ENCODE measurements at regions not wholly inside any gene's neighbourhood (a gene's known extent, or its start where the extent isn't known, plus 50 kb on each side); places are given as distances from the start of the nearest gene placed in this dataset.

- Mint-ChIP-seq H3K9me3 (no peaks in the 10 kb centered on the region), H3K27me3 (ENCODE audit: low read depth) (no peaks in the 10 kb centered on the region), H3K4me1 (ENCODE audit: low read depth) (peaks cover 6% of the 10 kb centered on the region), H3K4me3 (no peak overlapping the region), H3K27ac (no peak overlapping the region), H3K36me3 (ENCODE audit: low read depth) (no peaks in the 10 kb centered on the region)
Observed at GRCh38 chrX:68918202-68918601, 89.4 kb downstream of the EFNB1 start.

DNA sequence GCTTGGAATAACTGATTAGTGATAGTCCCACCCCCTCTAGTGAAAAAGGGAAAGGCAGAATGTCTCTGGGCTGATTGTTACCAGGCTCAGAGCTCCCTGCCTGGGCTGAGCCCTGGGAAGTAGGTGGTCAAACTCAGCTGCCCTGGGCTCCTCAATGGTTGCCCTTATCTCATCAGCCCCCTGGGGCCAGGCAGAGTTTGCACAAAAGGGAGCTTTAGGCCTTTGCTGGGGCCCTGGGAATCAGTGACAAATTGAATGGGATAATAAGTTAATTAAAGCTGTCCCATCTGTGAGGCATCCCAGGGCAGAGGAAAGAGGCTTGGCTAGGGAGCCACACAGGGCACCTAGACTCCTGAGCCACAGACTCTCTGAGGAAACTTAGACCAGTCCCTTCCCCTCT is 89.0 kb downstream of the EFNB1 start:
- Mint-ChIP-seq H3K9me3 (no peaks in the 10 kb centered on the region), H3K27ac (no peak overlapping the region), H3K27me3 (ENCODE audit: low read depth) (no peaks in the 10 kb centered on the region), H3K36me3 (ENCODE audit: low read depth) (no peaks in the 10 kb centered on the region), H3K4me3 (no peak overlapping the region), H3K4me1 (ENCODE audit: low read depth) (peaks cover 6% of the 10 kb centered on the region)

GRCh38 chrX:68916891-68917290 is 88.1 kb downstream of the EFNB1 start:
- Mint-ChIP-seq H3K36me3 (ENCODE audit: low read depth) (no peaks in the 10 kb centered on the region), H3K27me3 (ENCODE audit: low read depth) (peaks cover 3% of the 10 kb centered on the region), H3K27ac (no peak overlapping the region), H3K4me1 (ENCODE audit: low read depth) (peaks cover 6% of the 10 kb centered on the region), H3K9me3 (no peaks in the 10 kb centered on the region), H3K4me3 (no peak overlapping the region)

DNA sequence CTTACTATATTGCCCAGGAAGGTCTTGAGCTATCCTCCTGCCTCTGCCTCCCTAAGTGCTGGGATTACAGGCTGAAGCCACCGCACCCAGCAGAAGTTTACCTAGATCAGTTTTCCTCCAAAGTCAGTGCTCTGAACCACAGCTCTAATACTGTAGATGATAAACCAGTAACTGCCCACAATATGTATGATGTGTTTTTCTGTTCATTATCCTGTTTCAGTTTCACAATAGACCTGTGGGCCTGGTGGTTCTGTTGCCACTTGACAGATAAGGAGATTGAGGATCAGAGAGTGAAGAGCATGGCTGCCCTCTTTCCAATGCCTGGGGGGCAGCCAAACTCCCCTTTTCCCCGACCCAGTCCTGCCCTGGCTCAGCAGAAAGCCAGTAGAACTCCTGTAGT is 87.0 kb downstream of the EFNB1 start:
- H3K27ac Mint-ChIP-seq: no peak overlapping the region
- no peaks in the 10 kb centered on the region for H3K36me3 Mint-ChIP-seq (ENCODE audit: low read depth)
- no peaks in the 10 kb centered on the region for H3K9me3 Mint-ChIP-seq
- H3K4me3 Mint-ChIP-seq: no peak overlapping the region
- peaks cover 3% of the 10 kb centered on the region for H3K27me3 Mint-ChIP-seq (ENCODE audit: low read depth)
- H3K4me1 Mint-ChIP-seq (ENCODE audit: low read depth): peaks cover 6% of the 10 kb centered on the region

DNA sequence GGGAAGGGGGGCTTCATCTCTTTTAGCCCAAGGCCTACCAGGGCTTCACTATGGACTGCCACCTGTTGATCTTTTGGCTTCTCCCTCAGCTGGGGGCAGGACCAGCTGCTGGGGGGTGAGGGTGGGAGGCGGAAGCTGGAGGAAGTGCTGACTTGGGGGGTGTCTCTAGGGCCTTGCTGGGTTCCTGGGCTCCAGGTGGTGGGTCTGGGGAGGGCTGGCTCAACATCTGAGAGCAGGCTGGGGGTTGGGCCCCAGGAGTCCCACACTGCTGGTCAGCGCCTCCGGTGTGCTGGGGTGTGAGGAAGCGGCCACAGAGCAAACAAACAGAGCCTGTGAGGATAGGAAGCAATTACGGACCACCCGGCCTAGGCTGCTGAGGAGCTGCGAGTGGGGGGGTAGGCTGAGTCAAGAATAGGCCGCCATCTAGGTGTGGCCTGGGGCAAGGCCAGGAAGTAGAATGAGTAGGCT is 85.7 kb downstream of the EFNB1 start:
- Mint-ChIP-seq H3K36me3 (ENCODE audit: low read depth) (no peaks in the 10 kb centered on the region), H3K4me3 (no peak overlapping the region), H3K27ac (no peak overlapping the region), H3K4me1 (ENCODE audit: low read depth) (peaks cover 4% of the 10 kb centered on the region), H3K27me3 (ENCODE audit: low read depth) (peaks cover 3% of the 10 kb centered on the region), H3K9me3 (no peaks in the 10 kb centered on the region)

GRCh38 chrX:68913249-68913547 is 84.4 kb downstream of the EFNB1 start:
- H3K9me3 Mint-ChIP-seq: no peaks in the 10 kb centered on the region
- H3K27ac Mint-ChIP-seq: no peak overlapping the region
- peaks cover 4% of the 10 kb centered on the region for H3K4me1 Mint-ChIP-seq (ENCODE audit: low read depth)
- no peaks in the 10 kb centered on the region for H3K36me3 Mint-ChIP-seq (ENCODE audit: low read depth)
- H3K27me3 Mint-ChIP-seq (ENCODE audit: low read depth): peaks cover 3% of the 10 kb centered on the region
- no peak overlapping the region for H3K4me3 Mint-ChIP-seq

DNA sequence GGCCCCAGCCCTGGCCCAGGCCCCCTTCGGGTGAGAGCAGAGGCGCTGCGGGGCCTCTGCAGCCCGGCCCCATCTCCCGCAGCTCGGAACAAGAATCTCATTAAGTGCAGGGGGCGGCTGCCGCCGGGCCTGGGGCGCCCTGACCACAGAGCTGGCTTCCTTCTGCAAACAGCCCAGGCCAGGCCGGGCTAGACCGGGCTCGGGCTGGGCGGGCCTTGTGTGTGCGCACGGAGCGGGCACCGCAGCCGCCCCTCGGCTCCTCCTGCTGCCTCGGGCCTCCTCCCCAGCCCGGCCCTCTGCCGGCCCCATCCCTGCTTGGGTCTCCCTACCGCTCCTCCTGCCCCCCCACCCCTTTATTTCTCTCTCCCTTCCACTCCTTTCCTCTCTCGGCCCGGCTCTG is 83.3 kb downstream of the EFNB1 start:
- Mint-ChIP-seq H3K27ac (no peak overlapping the region), H3K9me3 (no peaks in the 10 kb centered on the region), H3K4me3 (no peak overlapping the region)

DNA sequence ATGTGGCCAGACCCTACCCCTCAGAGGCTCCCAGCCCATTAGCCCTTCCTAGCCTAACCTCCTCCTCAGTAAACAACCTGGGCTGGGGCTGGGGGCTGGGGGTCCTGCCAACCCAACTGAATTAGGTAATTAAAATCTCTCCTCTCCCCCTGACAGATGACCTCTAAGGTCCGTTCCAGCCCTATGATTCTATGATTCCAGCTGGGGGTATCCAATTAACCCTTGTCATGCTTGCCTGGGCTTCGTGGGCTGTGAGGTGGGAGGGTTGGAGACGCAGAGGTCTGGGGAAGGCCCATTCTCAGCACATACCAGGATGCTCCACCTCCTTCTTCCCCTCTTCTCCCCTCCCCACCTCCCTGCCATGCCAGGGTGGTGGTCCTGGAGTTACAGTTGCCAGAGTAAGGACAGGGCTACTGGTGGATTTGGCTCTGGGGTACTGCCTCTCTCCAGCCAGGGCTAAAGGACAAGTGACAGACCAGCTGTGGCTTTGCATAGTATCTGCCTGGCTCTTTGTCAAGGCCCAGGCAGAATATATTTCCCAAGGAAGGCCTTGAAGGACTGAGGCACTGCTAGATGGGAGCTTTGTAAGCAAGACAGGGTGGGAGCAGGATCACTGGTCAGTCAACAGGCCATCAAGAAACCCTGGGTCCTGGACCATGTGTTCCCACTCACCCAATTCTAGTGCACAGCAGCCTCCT is 82.1 kb downstream of the EFNB1 start:
- H3K4me1 Mint-ChIP-seq (ENCODE audit: low read depth): peaks cover 3% of the 10 kb centered on the region
- no peaks in the 10 kb centered on the region for H3K36me3 Mint-ChIP-seq (ENCODE audit: low read depth)
- no peak overlapping the region for H3K27ac Mint-ChIP-seq
- H3K4me3 Mint-ChIP-seq: no peak overlapping the region
- peaks cover 3% of the 10 kb centered on the region for H3K27me3 Mint-ChIP-seq (ENCODE audit: low read depth)
- H3K9me3 Mint-ChIP-seq: no peaks in the 10 kb centered on the region

More for the DNA sequence above, 83.3 kb downstream of the EFNB1 start:
- H3K27me3 Mint-ChIP-seq (ENCODE audit: low read depth): peaks cover 3% of the 10 kb centered on the region
- peaks cover 4% of the 10 kb centered on the region for H3K4me1 Mint-ChIP-seq (ENCODE audit: low read depth)
- no peaks in the 10 kb centered on the region for H3K36me3 Mint-ChIP-seq (ENCODE audit: low read depth)

GRCh38 chrX:68909945-68910344 is 81.1 kb downstream of the EFNB1 start:
- Mint-ChIP-seq H3K27ac (no peak overlapping the region), H3K4me1 (ENCODE audit: low read depth) (no peaks in the 10 kb centered on the region), H3K9me3 (no peaks in the 10 kb centered on the region), H3K27me3 (ENCODE audit: low read depth) (peaks cover 3% of the 10 kb centered on the region), H3K4me3 (no peak overlapping the region), H3K36me3 (ENCODE audit: low read depth) (no peaks in the 10 kb centered on the region)

- H3K36me3 Mint-ChIP-seq (ENCODE audit: low read depth): no peaks in the 10 kb centered on the region
- H3K27ac Mint-ChIP-seq: no peak overlapping the region
- peaks cover 3% of the 10 kb centered on the region for H3K27me3 Mint-ChIP-seq (ENCODE audit: low read depth)
- no peaks in the 10 kb centered on the region for H3K4me1 Mint-ChIP-seq (ENCODE audit: low read depth)
- H3K4me3 Mint-ChIP-seq: no peak overlapping the region
- H3K9me3 Mint-ChIP-seq: no peaks in the 10 kb centered on the region
Observed at GRCh38 chrX:68908071-68908470, 79.2 kb downstream of the EFNB1 start.

GRCh38 chrX:68902706-68903504 is 74.1 kb downstream of the EFNB1 start:
- H3K4me3 Mint-ChIP-seq: no peak overlapping the region
- H3K27ac Mint-ChIP-seq: no peak overlapping the region
- no peaks in the 10 kb centered on the region for H3K9me3 Mint-ChIP-seq
- H3K36me3 Mint-ChIP-seq (ENCODE audit: low read depth): no peaks in the 10 kb centered on the region
- H3K27me3 Mint-ChIP-seq (ENCODE audit: low read depth): no peaks in the 10 kb centered on the region
- no peaks in the 10 kb centered on the region for H3K4me1 Mint-ChIP-seq (ENCODE audit: low read depth)

GRCh38 chrX:68901519-68901918 is 72.7 kb downstream of the EFNB1 start:
- Mint-ChIP-seq H3K9me3 (no peaks in the 10 kb centered on the region), H3K4me1 (ENCODE audit: low read depth) (no peaks in the 10 kb centered on the region), H3K36me3 (ENCODE audit: low read depth) (no peaks in the 10 kb centered on the region), H3K27ac (no peak overlapping the region), H3K4me3 (no peak overlapping the region), H3K27me3 (ENCODE audit: low read depth) (no peaks in the 10 kb centered on the region)

GRCh38 chrX:68898598-68898997 is 69.8 kb downstream of the EFNB1 start:
- no peaks in the 10 kb centered on the region for H3K27me3 Mint-ChIP-seq (ENCODE audit: low read depth)
- H3K27ac Mint-ChIP-seq: no peak overlapping the region
- no peaks in the 10 kb centered on the region for H3K4me1 Mint-ChIP-seq (ENCODE audit: low read depth)
- H3K36me3 Mint-ChIP-seq (ENCODE audit: low read depth): no peaks in the 10 kb centered on the region
- no peaks in the 10 kb centered on the region for H3K9me3 Mint-ChIP-seq
- H3K4me3 Mint-ChIP-seq: no peak overlapping the region

- H3K4me3 Mint-ChIP-seq: no peak overlapping the region
- no peaks in the 10 kb centered on the region for H3K4me1 Mint-ChIP-seq (ENCODE audit: low read depth)
- no peaks in the 10 kb centered on the region for H3K36me3 Mint-ChIP-seq (ENCODE audit: low read depth)
- H3K9me3 Mint-ChIP-seq: no peaks in the 10 kb centered on the region
- H3K27ac Mint-ChIP-seq: no peak overlapping the region
- H3K27me3 Mint-ChIP-seq (ENCODE audit: low read depth): no peaks in the 10 kb centered on the region
Observed at GRCh38 chrX:68897118-68897945, 68.5 kb downstream of the EFNB1 start.

DNA sequence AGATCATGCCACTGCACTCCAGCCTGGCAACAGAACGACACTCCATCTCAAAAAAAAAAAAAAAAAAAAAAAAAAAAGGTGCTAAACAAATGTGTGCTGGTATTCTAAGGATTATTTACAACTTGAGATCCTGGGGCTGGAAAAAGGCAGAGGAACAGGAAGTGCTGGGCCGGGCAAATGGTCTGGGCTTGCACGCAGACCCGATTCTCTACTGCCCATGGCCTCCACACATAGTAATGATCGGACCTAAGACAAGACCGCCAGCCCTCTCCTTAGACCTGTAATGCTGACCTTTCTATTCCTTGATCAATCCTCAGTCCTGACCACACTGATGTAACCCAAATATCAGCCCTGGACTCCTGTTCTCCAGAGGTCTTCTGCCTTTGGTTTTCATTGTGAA is 67.8 kb downstream of the EFNB1 start:
- Mint-ChIP-seq H3K9me3 (no peaks in the 10 kb centered on the region), H3K27me3 (ENCODE audit: low read depth) (no peaks in the 10 kb centered on the region), H3K4me3 (no peak overlapping the region), H3K36me3 (ENCODE audit: low read depth) (no peaks in the 10 kb centered on the region), H3K27ac (no peak overlapping the region), H3K4me1 (ENCODE audit: low read depth) (no peaks in the 10 kb centered on the region)
